ENCODE measurements at regions not wholly inside any gene's neighbourhood (a gene's known extent, or its start where the extent isn't known, plus 50 kb on each side); places are given as distances from the start of the nearest gene placed in this dataset.

GRCh38 chr11:57941875-57942274 lies 81.8 kb upstream of the OR9Q1 start:
- TF ChIP-seq POLR2A (IDR thresholded peaks at IDR 0.05; ENCODE audit: low read depth, low read length) (no peak), CTCF (IDR thresholded peaks at IDR 0.05; ENCODE audit: extremely low read depth in 1 of 2, insufficient read depth in 1 of 2, low read depth in 1 of 2, low read length in 2 of 2) (no peak), JUN (IDR thresholded peaks at IDR 0.05; ENCODE audit: borderline replicate concordance, insufficient read depth, insufficient read length, low read depth) (no peak), EZH2 (IDR thresholded peaks at IDR 0.05; ENCODE audit: borderline replicate concordance, low read depth, low read length, severe bottlenecking) (no peak)
